Lower lobe of right lung (tissue), 2 donors: ENCODE measurements at regions not wholly inside any gene's neighbourhood (a gene's known extent, or its start where the extent isn't known, plus 50 kb on each side); places are given as distances from the start of the nearest gene placed in this dataset.

Experiments
- ATAC-seq, 2 donors: fragments of 200-7000 bp; cut with Tn5 transposase; one replicate each; pipeline ENCODE4 v1.9.1; 2020 to 2022; ENCODE audit warnings: mild to moderate bottlenecking in 2 of 2, moderate library complexity in 2 of 2
- DNase-seq: peaks from one replicate; pipeline ENCODE4 v3.0.0-alpha.2; 2020
- H3K27ac ChIP-seq: fragments of 200-600 bp; one replicate; pipeline ENCODE4 v1.8.0; 2022
- H3K27me3 ChIP-seq: fragments of 200-600 bp; one replicate; pipeline ENCODE4 v1.8.0; 2022; ENCODE audit warnings: low read depth
- H3K36me3 ChIP-seq: fragments of 200-600 bp; one replicate; pipeline ENCODE4 v1.8.0; 2022; ENCODE audit warnings: mild to moderate bottlenecking
- H3K4me1 ChIP-seq: fragments of 200-600 bp; one replicate; pipeline ENCODE4 v1.8.0; 2022
- H3K4me3 ChIP-seq: fragments of 200-600 bp; one replicate; pipeline ENCODE4 v1.8.0; 2022; ENCODE audit warnings: mild to moderate bottlenecking
- H3K9me3 ChIP-seq: fragments of 200-600 bp; one replicate; pipeline ENCODE4 v1.8.0; 2022
- CTCF ChIP-seq: fragments of 200-600 bp; IDR thresholded peaks from one replicate; pipeline ENCODE4 v1.8.0; 2022; ENCODE audit warnings: antibody characterized with exemption, mild to moderate bottlenecking
- intact Hi-C: fragments of 100-400 bp; cut with DNase I; formaldehyde crosslinking; loops from one replicate; pipeline ENCODE4 v1.11.0; 2022
- donor health status: DM: no; HTN: yes; CAD: no; lungs with severe emphysema.

DNA sequence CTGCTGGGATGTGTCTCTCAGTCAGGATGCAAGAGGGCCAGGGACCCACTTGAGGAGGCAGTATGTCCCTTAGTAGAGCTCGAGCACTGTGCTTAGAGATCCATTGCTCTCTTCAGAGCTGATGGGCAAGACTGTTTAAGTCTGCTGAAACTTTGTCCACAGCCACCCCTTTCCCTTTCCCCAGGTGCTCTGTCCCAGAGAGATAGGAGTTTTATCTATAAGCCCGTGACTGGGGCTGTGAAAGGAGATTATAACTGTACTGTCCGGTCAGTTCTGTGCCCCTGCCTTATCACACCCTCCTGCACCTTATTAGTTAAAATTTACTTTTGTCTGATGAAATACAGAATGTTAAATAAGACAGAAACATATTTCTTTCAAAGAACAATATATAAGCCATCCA, 378.4 kb downstream of the PABPC4L start:
- no peaks in the 10 kb centered on the region for H3K27me3 ChIP-seq
- no peak for DNase-seq
- H3K27ac ChIP-seq = no peak overlapping the region
- H3K9me3 ChIP-seq = peaks cover under 1% of the 10 kb centered on the region
- no peak for TF ChIP-seq CTCF
- ATAC-seq = no peak
- no peak overlapping the region for H3K4me3 ChIP-seq
- intact Hi-C loops = no loop called here
- no peaks in the 10 kb centered on the region for H3K4me1 ChIP-seq
- no peaks in the 10 kb centered on the region for H3K36me3 ChIP-seq

DNA sequence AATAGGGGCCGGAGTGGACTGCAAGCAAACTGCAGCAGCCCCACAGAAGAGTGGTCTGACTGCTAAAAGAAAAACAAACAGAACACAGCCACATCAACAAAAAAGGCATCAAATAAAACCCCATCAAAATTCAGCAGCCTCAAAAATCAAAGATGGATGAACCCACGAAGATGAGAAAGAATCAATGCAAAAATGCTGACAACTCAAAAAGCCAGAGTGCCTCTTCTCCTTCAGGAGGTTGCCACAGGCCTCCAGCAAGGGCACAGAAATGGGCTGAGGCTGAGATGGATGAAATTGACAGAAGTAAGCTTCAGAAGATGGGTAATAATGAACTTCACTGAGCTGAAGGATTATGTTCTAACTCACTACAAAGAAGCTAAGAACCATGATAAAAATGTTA, 388.6 kb downstream of the PABPC4L start:
- DNase-seq = no peak
- intact Hi-C loops = no loop called here
- H3K4me3 ChIP-seq = no peak overlapping the region
- H3K27me3 ChIP-seq = no peaks in the 10 kb centered on the region
- no peak for TF ChIP-seq CTCF
- peaks cover 9% of the 10 kb centered on the region for H3K9me3 ChIP-seq
- no peak for ATAC-seq
- H3K36me3 ChIP-seq = no peaks in the 10 kb centered on the region
- H3K4me1 ChIP-seq = no peaks in the 10 kb centered on the region
- no peak overlapping the region for H3K27ac ChIP-seq

GRCh38 chr4:133812236-133812635, 389.4 kb downstream of the PABPC4L start:
- TF ChIP-seq CTCF = no peak
- no peak overlapping the region for H3K4me3 ChIP-seq
- H3K27me3 ChIP-seq = no peaks in the 10 kb centered on the region
- no peaks in the 10 kb centered on the region for H3K4me1 ChIP-seq
- intact Hi-C loops = no loop called here
- no peak for ATAC-seq
- H3K27ac ChIP-seq = no peak overlapping the region
- H3K36me3 ChIP-seq = no peaks in the 10 kb centered on the region
- H3K9me3 ChIP-seq = peaks cover 6% of the 10 kb centered on the region
- no peak for DNase-seq

- Histone ChIP-seq H3K4me1 (no peaks in the 10 kb centered on the region), H3K36me3 (no peaks in the 10 kb centered on the region), H3K9me3 (no peaks in the 10 kb centered on the region), H3K27me3 (no peaks in the 10 kb centered on the region), H3K4me3 (no peak overlapping the region), H3K27ac (no peak overlapping the region)
- DNase-seq (no peak), ATAC-seq (no peak)
- no peak for TF ChIP-seq CTCF
- intact Hi-C loops = no loop called here
These were observed 393.4 kb downstream of the PABPC4L start for GRCh38 chr4:133808151-133808550.

GRCh38 chr4:133803341-133803740, 398.2 kb downstream of the PABPC4L start:
- H3K27me3 ChIP-seq = no peaks in the 10 kb centered on the region
- no peaks in the 10 kb centered on the region for H3K36me3 ChIP-seq
- no peak overlapping the region for H3K4me3 ChIP-seq
- H3K4me1 ChIP-seq = no peaks in the 10 kb centered on the region
- TF ChIP-seq CTCF = no peak
- ATAC-seq = no peak
- H3K9me3 ChIP-seq = no peaks in the 10 kb centered on the region
- DNase-seq = no peak
- no peak overlapping the region for H3K27ac ChIP-seq
- intact Hi-C loops = no loop called here
